ENCODE measurements at regions not wholly inside any gene's neighbourhood (a gene's known extent, or its start where the extent isn't known, plus 50 kb on each side); places are given as distances from the start of the nearest gene placed in this dataset.

GRCh38 chr5:54703565-54704255 is 186.2 kb downstream of the SNX18 start (continued):
- TF ChIP-seq ZNF114 (CRISPR knock-in tag; IDR thresholded peaks at IDR 0.05) = no peak
- no peak for TF ChIP-seq CREB1 (CRISPR knock-in tag; IDR thresholded peaks at IDR 0.05; ENCODE audit: low read depth)

- peaks cover 11% of the 10 kb centered on the region; the same call in 1 of the 2 replicates for H3K9me2 ChIP-seq (ENCODE audit: insufficient read depth)
- no peaks in the 10 kb centered on the region for H3K79me2 ChIP-seq (replicated peaks; ENCODE audit: insufficient read depth)
- H3K27ac ChIP-seq (ENCODE audit: low read depth) = no peak overlapping the region
- no peaks in the 10 kb centered on the region for H3K36me3 Mint-ChIP-seq (ENCODE audit: low read depth)
- no peak overlapping the region for H3K4me3 Mint-ChIP-seq
- H3K27me3 Mint-ChIP-seq (ENCODE audit: insufficient read depth, low read depth, poor library complexity) = peaks cover 1% of the 10 kb centered on the region
- no peak for DNase-seq (ENCODE audit: low spot score)
- H3K4me3 ChIP-seq = no peak overlapping the region
- no peak overlapping the region for H3K27ac Mint-ChIP-seq
- H3K4me1 ChIP-seq (ENCODE audit: insufficient read depth) = no peaks in the 10 kb centered on the region
- no peak overlapping the region for H3K4me2 ChIP-seq
- H2AFZ ChIP-seq = peak overlapping the region; percentile 68
- H3K9me3 Mint-ChIP-seq = no peaks in the 10 kb centered on the region
- H3K36me3 ChIP-seq (ENCODE audit: insufficient read depth) = no peaks in the 10 kb centered on the region
- TF ChIP-seq ZNF331 (CRISPR knock-in tag; IDR thresholded peaks at IDR 0.05; ENCODE audit: low read depth) (no peak), EZH2 (IDR thresholded peaks at IDR 0.05; ENCODE audit: low read depth, unreplicated experiment) (no peak), POLR2AphosphoS5 (IDR thresholded peaks at IDR 0.05; ENCODE audit: low read depth) (no peak), CREB1 (CRISPR knock-in tag; IDR thresholded peaks at IDR 0.05; ENCODE audit: low read depth) (no peak), ZNF462 (CRISPR knock-in tag; IDR thresholded peaks at IDR 0.05) (no peak), REST (IDR thresholded peaks at IDR 0.05; ENCODE audit: unreplicated experiment) (no peak), CTCF (conservative IDR thresholded peaks at IDR 0.05; ENCODE audit: low read depth in 2 of 2) (no peak), ETS1 (IDR thresholded peaks at IDR 0.05) (no peak), STAT1 (IDR thresholded peaks at IDR 0.05; ENCODE audit: unreplicated experiment) (no peak), ZNF114 (CRISPR knock-in tag; IDR thresholded peaks at IDR 0.05) (no peak), JUNB (IDR thresholded peaks at IDR 0.05; ENCODE audit: unreplicated experiment) (no peak), EZH2phosphoT487 (IDR thresholded peaks at IDR 0.05; ENCODE audit: unreplicated experiment) (no peak), NANOG (IDR thresholded peaks at IDR 0.05; ENCODE audit: borderline replicate concordance) (no peak)
- peaks cover 11% of the 10 kb centered on the region for H3K4me1 Mint-ChIP-seq
- H4K20me1 ChIP-seq (replicated peaks; ENCODE audit: insufficient read depth) = no peaks in the 10 kb centered on the region
- H3K27me3 ChIP-seq (ENCODE audit: insufficient read depth) = no peaks in the 10 kb centered on the region
- ATAC-seq = peak; percentile 22; the same call in 2 of the 3 replicates
- H3F3A ChIP-seq (replicated peaks; ENCODE audit: low read depth) = no peaks in the 10 kb centered on the region
Measured at GRCh38 chr5:54703133-54703532, 185.6 kb downstream of the SNX18 start.

Data from GM23338 (cell line).